ENCODE measurements at regions not wholly inside any gene's neighbourhood (a gene's known extent, or its start where the extent isn't known, plus 50 kb on each side); places are given as distances from the start of the nearest gene placed in this dataset.

DNA sequence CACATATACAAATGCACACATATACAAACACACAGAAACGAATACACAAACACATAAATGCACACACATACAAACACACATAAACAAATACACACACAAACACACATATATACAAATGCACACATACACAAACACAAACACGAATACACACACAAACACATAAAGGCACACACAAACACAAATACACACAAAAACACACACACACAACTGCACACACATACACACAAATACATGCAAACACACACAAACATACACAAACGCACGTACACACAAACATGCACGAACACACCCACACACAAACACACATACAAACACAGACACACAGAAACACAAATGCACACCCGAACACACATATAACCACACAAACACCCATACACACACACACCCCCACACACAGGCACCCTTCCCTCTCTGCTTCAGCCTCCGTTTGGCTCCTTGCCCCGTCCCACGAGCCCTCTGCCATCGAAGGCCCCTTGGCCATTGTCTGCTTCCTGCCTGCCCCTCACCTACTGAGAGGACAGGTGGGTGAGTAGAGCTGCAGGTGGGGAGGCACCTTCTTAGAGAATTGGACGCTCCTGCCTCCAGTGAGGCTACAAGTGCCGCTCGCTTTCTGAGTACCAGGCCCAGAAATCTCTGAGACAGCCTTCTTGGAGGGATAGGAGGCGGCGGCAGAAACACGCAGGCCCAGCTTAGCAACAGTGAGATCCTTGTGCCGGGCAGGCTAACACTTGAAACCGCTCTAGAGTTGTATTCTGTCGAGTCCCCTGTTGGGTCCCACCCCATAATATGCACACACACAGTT, 331.2 kb downstream of the FOXL1 start:
- no peaks in the 10 kb centered on the region for H3K9me3 Mint-ChIP-seq
- DNase-seq (ENCODE audit: low spot score) (no peak), ATAC-seq (no peak)
- TF ChIP-seq CREB1 (CRISPR knock-in tag; IDR thresholded peaks at IDR 0.05) (no peak), SP1 (CRISPR knock-in tag; conservative IDR thresholded peaks at IDR 0.05) (no peak), JAZF1 (CRISPR knock-in tag; IDR thresholded peaks at IDR 0.05) (no peak)
- TF ChIP-seq, protein P1, sequence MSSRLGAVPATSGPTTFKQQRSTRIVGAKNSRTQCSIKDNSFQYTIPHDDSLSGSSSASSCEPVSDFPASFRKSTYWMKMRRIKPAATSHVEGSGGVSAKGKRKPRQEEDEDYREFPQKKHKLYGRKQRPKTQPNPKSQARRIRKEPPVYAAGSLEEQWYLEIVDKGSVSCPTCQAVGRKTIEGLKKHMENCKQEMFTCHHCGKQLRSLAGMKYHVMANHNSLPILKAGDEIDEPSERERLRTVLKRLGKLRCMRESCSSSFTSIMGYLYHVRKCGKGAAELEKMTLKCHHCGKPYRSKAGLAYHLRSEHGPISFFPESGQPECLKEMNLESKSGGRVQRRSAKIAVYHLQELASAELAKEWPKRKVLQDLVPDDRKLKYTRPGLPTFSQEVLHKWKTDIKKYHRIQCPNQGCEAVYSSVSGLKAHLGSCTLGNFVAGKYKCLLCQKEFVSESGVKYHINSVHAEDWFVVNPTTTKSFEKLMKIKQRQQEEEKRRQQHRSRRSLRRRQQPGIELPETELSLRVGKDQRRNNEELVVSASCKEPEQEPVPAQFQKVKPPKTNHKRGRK (CRISPR knock-in tag; IDR thresholded peaks at IDR 0.05; ENCODE audit: borderline replicate concordance) = no peak
- peaks cover 10% of the 10 kb centered on the region for H3K4me1 Mint-ChIP-seq
- ChIA-PET CTCF (no interaction called here), POLR2A (no interaction called here)
- H3K27me3 Mint-ChIP-seq (ENCODE audit: low read depth) = no peaks in the 10 kb centered on the region
- H3K4me3 Mint-ChIP-seq = no peak overlapping the region
- no peaks in the 10 kb centered on the region for H3K36me3 Mint-ChIP-seq
- H3K27ac Mint-ChIP-seq = no peak overlapping the region

DNA sequence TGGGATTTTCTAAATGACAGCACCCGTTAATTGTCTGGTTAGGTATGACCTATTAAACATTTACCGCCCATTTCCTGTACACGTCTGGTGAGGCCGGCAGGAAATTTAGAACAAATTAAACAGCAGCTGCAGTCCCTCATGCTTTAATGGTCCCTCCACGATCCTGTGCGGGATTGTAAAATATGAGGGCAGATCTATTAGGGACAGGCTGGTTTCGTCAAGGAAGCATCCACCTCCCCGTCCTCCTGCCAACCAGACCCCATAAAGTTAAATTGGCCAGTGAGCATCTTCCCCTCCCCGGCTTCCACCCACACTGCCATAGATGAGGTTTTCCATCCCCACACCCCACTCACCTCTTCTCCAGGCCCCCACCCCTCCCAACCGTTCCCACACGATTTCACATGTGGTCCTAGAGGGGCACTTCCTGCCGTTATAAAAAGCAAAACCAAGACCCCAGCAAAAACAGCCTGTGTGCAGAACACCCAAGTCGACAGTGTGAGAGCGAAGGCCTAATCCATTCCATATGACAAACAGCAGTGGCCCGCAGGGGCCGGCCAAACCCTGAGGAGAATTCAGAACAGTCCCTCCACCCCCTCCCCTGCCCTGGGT, 331.9 kb downstream of the FOXL1 start:
- POLR2A ChIA-PET = no interaction called here
- Mint-ChIP-seq H3K36me3 (no peaks in the 10 kb centered on the region), H3K9me3 (no peaks in the 10 kb centered on the region), H3K27ac (no peak overlapping the region), H3K27me3 (ENCODE audit: low read depth) (no peaks in the 10 kb centered on the region), H3K4me1 (peaks cover 10% of the 10 kb centered on the region), H3K4me3 (no peak overlapping the region)
- ATAC-seq (no peak), DNase-seq (ENCODE audit: low spot score) (no peak)
- TF ChIP-seq NR1H2 (CRISPR knock-in tag; IDR thresholded peaks at IDR 0.05) (no peak), FOXJ3 (CRISPR knock-in tag; IDR thresholded peaks at IDR 0.05; ENCODE audit: borderline replicate concordance) (no peak), TEAD4 (CRISPR knock-in tag; IDR thresholded peaks at IDR 0.05) (no peak), GTF2I (CRISPR knock-in tag; conservative IDR thresholded peaks at IDR 0.05) (no peak), ATF1 (CRISPR knock-in tag; IDR thresholded peaks at IDR 0.05) (no peak), PREB (CRISPR knock-in tag; IDR thresholded peaks at IDR 0.05; ENCODE audit: borderline replicate concordance) (no peak), IRF2 (CRISPR knock-in tag; IDR thresholded peaks at IDR 0.05; ENCODE audit: borderline replicate concordance, low read depth) (no peak), NR2C2 (CRISPR knock-in tag; IDR thresholded peaks at IDR 0.05) (no peak), EMX1 (CRISPR knock-in tag; IDR thresholded peaks at IDR 0.05) (no peak), ZBTB21 (CRISPR knock-in tag; IDR thresholded peaks at IDR 0.05; ENCODE audit: borderline replicate concordance) (no peak), ZNF138 (CRISPR knock-in tag; conservative IDR thresholded peaks at IDR 0.05) (no peak), ARID4B (CRISPR knock-in tag; IDR thresholded peaks at IDR 0.05; ENCODE audit: borderline replicate concordance) (no peak), CTCF (IDR thresholded peaks at IDR 0.05) (no peak), MXD4 (CRISPR knock-in tag; IDR thresholded peaks at IDR 0.05; ENCODE audit: borderline replicate concordance) (no peak), NR3C1 (CRISPR knock-in tag; conservative IDR thresholded peaks at IDR 0.05; ENCODE audit: low read depth) (no peak)
- TF ChIP-seq, protein P2, sequence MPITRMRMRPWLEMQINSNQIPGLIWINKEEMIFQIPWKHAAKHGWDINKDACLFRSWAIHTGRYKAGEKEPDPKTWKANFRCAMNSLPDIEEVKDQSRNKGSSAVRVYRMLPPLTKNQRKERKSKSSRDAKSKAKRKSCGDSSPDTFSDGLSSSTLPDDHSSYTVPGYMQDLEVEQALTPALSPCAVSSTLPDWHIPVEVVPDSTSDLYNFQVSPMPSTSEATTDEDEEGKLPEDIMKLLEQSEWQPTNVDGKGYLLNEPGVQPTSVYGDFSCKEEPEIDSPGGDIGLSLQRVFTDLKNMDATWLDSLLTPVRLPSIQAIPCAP (CRISPR knock-in tag; IDR thresholded peaks at IDR 0.05) = no peak
- TF ChIP-seq, protein P3, sequence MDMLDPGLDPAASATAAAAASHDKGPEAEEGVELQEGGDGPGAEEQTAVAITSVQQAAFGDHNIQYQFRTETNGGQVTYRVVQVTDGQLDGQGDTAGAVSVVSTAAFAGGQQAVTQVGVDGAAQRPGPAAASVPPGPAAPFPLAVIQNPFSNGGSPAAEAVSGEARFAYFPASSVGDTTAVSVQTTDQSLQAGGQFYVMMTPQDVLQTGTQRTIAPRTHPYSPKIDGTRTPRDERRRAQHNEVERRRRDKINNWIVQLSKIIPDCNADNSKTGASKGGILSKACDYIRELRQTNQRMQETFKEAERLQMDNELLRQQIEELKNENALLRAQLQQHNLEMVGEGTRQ (CRISPR knock-in tag; IDR thresholded peaks at IDR 0.05) = no peak
- CTCF ChIA-PET = no interaction called here
